Activated CD8-positive, alpha-beta T cell treated with anti-CD3 and anti-CD28 coated beads for 36 hours (primary cell): ENCODE measurements at regions not wholly inside any gene's neighbourhood (a gene's known extent, or its start where the extent isn't known, plus 50 kb on each side); places are given as distances from the start of the nearest gene placed in this dataset.
"Not testable (repeated sequence)": the region's sequence is repeated elsewhere in the genome, so short reads cannot be mapped to it uniquely, and the experiment has no call there.

Experiments used
- ATAC-seq: fragments of 200-7000 bp; cut with Tn5 transposase; one replicate; pipeline ENCODE4 v1.10.0; 2021; ENCODE audit warnings: mild to moderate bottlenecking, moderate library complexity
- CTCF ChIA-PET: fragments of 350-600 bp; sonication (Branson Sonifier 250); formaldehyde crosslinking; loops from one replicate; lab custom pipeline; 2021; ENCODE audit warnings: antibody characterized with exemption; lab: Charles Lee
- POLR2A ChIA-PET: fragments of 350-600 bp; sonication (Branson Sonifier 250); formaldehyde crosslinking; loops from one replicate; lab custom pipeline; 2021; ENCODE audit warnings: antibody characterized with exemption; lab: Charles Lee
- DNase-seq: peaks from one replicate; pipeline ENCODE4 v3.0.0-alpha.2; 2020
- H3K27ac Mint-ChIP-seq: one replicate; pipeline ENCODE4 v1.8.0; 2021; ENCODE audit warnings: mild to moderate bottlenecking, mixed read lengths
- H3K27me3 Mint-ChIP-seq: one replicate; pipeline ENCODE4 v1.8.0; 2021; ENCODE audit warnings: mixed read lengths
- H3K36me3 Mint-ChIP-seq: one replicate; pipeline ENCODE4 v1.8.0; 2021; ENCODE audit warnings: low read depth, mixed read lengths
- H3K4me1 Mint-ChIP-seq: one replicate; pipeline ENCODE4 v1.8.0; 2021; ENCODE audit warnings: low read depth, mixed read lengths
- H3K4me3 Mint-ChIP-seq: one replicate; pipeline ENCODE4 v1.8.0; 2021; ENCODE audit warnings: mild to moderate bottlenecking, moderate library complexity, mixed read lengths
- H3K9me3 Mint-ChIP-seq: one replicate; pipeline ENCODE4 v1.8.0; 2021; ENCODE audit warnings: mixed read lengths
- intact Hi-C: fragments of 100-400 bp; cut with micrococcal nuclease; formaldehyde crosslinking; loops from one replicate; pipeline ENCODE4 v1.10.0; 2022
- TF ChIP-seq, protein P1 (sequence below): fragments of 200-600 bp; IDR thresholded peaks from one replicate; pipeline ENCODE4 v1.8.0; 2022; ENCODE audit warnings: antibody characterized with exemption, mild to moderate bottlenecking

DNA sequence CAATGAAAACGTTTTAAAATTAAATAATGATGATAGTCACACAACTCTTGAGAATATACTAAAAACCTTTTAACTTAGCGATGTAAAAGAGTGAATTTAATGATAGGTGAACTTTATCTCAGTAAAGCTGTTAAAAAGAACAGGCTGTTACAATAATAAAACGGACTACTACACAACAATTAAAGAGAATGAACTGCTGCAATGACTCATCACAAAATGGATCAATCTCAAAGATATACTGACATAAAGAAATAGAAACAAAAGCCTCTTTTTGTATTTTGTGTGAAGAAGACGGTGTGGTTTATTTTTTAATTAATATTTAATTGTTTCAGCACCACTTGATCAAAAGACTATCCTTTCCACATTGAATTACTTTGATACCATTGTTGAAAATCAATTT is 352.4 kb upstream of the GJE1 start:
- CTCF ChIA-PET: no interaction called here
- H3K9me3 Mint-ChIP-seq: no peaks in the 10 kb centered on the region
- POLR2A ChIA-PET: no interaction called here
- H3K27me3 Mint-ChIP-seq: no peaks in the 10 kb centered on the region
- intact Hi-C loops: no loop called here
- no peak overlapping the region for H3K4me3 Mint-ChIP-seq
- no peak for DNase-seq
- no peaks in the 10 kb centered on the region for H3K36me3 Mint-ChIP-seq
- no peak for ATAC-seq
- TF ChIP-seq, protein P1, sequence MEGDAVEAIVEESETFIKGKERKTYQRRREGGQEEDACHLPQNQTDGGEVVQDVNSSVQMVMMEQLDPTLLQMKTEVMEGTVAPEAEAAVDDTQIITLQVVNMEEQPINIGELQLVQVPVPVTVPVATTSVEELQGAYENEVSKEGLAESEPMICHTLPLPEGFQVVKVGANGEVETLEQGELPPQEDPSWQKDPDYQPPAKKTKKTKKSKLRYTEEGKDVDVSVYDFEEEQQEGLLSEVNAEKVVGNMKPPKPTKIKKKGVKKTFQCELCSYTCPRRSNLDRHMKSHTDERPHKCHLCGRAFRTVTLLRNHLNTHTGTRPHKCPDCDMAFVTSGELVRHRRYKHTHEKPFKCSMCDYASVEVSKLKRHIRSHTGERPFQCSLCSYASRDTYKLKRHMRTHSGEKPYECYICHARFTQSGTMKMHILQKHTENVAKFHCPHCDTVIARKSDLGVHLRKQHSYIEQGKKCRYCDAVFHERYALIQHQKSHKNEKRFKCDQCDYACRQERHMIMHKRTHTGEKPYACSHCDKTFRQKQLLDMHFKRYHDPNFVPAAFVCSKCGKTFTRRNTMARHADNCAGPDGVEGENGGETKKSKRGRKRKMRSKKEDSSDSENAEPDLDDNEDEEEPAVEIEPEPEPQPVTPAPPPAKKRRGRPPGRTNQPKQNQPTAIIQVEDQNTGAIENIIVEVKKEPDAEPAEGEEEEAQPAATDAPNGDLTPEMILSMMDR: no peak
- H3K27ac Mint-ChIP-seq: no peak overlapping the region
- no peaks in the 10 kb centered on the region for H3K4me1 Mint-ChIP-seq

DNA sequence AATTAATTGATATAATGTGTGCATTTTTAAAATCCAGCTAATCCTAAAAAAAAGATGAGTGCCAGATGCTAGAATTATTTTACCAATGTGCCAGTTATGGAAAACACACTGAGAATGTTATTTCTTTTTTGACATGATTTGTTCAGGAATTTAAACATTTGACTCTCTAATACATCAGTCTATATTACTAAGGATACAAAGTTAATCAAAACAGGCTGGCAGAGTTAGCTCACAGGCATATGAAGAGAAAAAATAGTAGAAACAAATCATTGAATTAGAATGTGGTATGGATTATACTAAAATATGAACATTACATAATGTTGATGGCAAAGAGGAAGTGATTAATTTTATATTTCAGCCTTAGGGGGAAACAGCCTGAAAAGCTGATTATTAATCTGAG is 368.3 kb upstream of the GJE1 start:
- no peak for DNase-seq
- Mint-ChIP-seq H3K27ac (no peak overlapping the region), H3K4me1 (no peaks in the 10 kb centered on the region), H3K9me3 (no peaks in the 10 kb centered on the region), H3K36me3 (no peaks in the 10 kb centered on the region), H3K27me3 (no peaks in the 10 kb centered on the region), H3K4me3 (no peak overlapping the region)
- no peak for ATAC-seq
- intact Hi-C loops: no loop called here
- TF ChIP-seq, protein P1: no peak
- CTCF ChIA-PET: no interaction called here
- POLR2A ChIA-PET: no interaction called here

DNA sequence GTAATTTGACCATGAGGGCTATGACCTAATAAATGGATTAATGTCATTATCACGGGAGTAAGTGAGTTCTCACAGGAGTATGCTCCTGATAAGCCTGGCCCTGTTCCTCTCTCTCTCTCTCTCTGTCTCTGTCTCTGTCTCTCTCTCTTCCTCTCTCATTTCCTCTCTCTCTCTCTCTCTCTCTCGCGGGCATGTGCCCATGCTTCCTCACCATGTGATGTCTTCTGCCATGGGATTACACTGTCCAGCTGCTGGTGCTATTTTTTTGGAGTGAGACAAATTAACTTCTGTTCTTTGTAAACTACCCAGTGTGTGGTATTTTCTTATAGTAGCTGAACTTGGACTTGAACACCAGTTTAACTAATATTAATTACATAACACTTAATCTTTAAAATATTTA is 374.3 kb upstream of the GJE1 start:
- DNase-seq: no peak
- ChIA-PET CTCF (no interaction called here), POLR2A (no interaction called here)
- H3K9me3 Mint-ChIP-seq: no peaks in the 10 kb centered on the region
- H3K36me3 Mint-ChIP-seq: no peaks in the 10 kb centered on the region
- no peak overlapping the region for H3K4me3 Mint-ChIP-seq
- no peaks in the 10 kb centered on the region for H3K4me1 Mint-ChIP-seq
- TF ChIP-seq, protein P1: no peak
- intact Hi-C loops: no loop called here
- H3K27ac Mint-ChIP-seq: no peak overlapping the region
- no peaks in the 10 kb centered on the region for H3K27me3 Mint-ChIP-seq
- ATAC-seq: no peak

DNA sequence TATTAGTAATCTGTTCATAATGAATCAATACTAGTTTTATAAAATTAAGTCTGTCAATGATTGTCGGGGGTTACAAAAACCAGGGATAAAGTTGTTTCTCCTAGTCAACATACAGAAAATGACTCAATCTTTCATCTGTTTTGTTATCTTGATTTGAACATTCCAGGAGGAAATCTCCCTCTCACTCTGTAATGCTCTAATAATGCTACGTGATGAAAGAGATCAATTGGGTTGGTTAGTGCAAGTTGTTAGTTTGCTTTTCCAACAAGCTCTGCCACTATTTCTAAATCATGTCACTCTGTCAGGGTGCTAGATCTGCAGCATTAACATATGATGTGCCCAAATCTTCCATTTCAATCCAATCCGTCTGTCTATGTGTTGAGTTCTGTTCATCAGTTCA is 379.5 kb upstream of the GJE1 start:
- Mint-ChIP-seq H3K9me3 (no peaks in the 10 kb centered on the region), H3K4me3 (no peak overlapping the region), H3K4me1 (peaks cover 7% of the 10 kb centered on the region), H3K27ac (no peak overlapping the region), H3K36me3 (no peaks in the 10 kb centered on the region), H3K27me3 (no peaks in the 10 kb centered on the region)
- no peak for DNase-seq
- CTCF ChIA-PET: no interaction called here
- POLR2A ChIA-PET: no interaction called here
- no peak for ATAC-seq
- intact Hi-C loops: no loop called here
- TF ChIP-seq, protein P1: no peak

DNA sequence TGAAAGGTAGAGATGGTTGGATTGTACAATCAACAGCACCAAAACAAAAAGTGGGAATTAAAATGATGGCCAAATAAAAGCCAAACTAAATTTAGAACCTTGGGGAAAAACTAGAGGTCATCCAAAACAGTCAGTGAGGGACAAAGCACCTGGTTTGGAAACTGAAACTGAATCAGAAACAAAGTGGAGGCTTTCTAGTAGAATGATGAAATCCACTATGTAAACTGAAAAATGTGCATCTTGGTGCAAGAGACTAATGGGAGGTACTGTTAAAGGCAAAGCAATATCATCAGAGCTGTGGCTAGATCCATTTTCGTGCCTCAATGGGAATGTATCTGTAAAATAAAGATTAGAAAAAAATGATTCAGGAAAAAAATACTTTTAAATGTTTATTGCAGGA is 380.0 kb upstream of the GJE1 start:
- ATAC-seq (no peak), DNase-seq (no peak)
- ChIA-PET POLR2A (no interaction called here), CTCF (no interaction called here)
- Mint-ChIP-seq H3K4me1 (peaks cover 7% of the 10 kb centered on the region), H3K36me3 (no peaks in the 10 kb centered on the region), H3K27me3 (no peaks in the 10 kb centered on the region), H3K27ac (no peak overlapping the region), H3K4me3 (no peak overlapping the region), H3K9me3 (no peaks in the 10 kb centered on the region)
- TF ChIP-seq, protein P1: no peak
- intact Hi-C loops: no loop called here

DNA sequence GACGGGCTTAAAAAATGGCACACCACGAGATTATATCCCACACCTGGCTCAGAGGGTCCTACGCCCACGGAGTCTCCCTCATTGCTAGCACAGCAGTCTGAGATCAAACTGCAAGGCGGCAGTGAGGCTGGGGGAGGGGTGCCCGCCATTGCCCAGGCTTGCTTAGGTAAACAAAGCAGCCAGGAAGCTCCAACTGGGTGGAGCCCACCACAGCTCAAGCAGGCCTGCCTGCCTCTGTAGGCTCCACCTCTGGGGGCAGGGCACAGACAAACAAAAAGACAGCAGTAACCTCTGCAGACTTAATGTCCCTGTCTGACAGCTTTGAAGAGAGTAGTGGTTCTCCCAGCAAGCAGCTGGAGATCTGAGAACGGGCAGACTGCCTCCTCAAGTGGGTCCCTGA is 386.4 kb upstream of the GJE1 start:
- H3K27ac Mint-ChIP-seq, DNase-seq, POLR2A ChIA-PET, CTCF ChIA-PET, H3K9me3 Mint-ChIP-seq, H3K4me1 Mint-ChIP-seq, H3K27me3 Mint-ChIP-seq, H3K4me3 Mint-ChIP-seq, intact Hi-C loops, ATAC-seq, H3K36me3 Mint-ChIP-seq: not testable (repeated sequence)
